ENCODE measurements at regions not wholly inside any gene's neighbourhood (a gene's known extent, or its start where the extent isn't known, plus 50 kb on each side); places are given as distances from the start of the nearest gene placed in this dataset.

GRCh38 chr5:153122403-153122802 lies 368.1 kb upstream of the GRIA1 start:
- intact Hi-C loops (cut with micrococcal nuclease): no loop called here
- no peaks in the 10 kb centered on the region for H3K4me1 Mint-ChIP-seq (ENCODE audit: low read depth)

GRCh38 chr5:153130296-153130695 lies 360.2 kb upstream of the GRIA1 start:
- H3K4me1 Mint-ChIP-seq (ENCODE audit: low read depth): no peaks in the 10 kb centered on the region
- H3K36me3 Mint-ChIP-seq (ENCODE audit: low read depth): no peaks in the 10 kb centered on the region
- H3K4me3 Mint-ChIP-seq: no peak overlapping the region
- H3K9me3 Mint-ChIP-seq: no peaks in the 10 kb centered on the region
- no peak overlapping the region for H3K27ac Mint-ChIP-seq
- no peaks in the 10 kb centered on the region for H3K27me3 Mint-ChIP-seq (ENCODE audit: insufficient read depth)
- intact Hi-C loops (cut with micrococcal nuclease): no loop called here
- no peak for DNase-seq (ENCODE audit: low spot score)

More at GRCh38 chr5:153122403-153122802, 368.1 kb upstream of the GRIA1 start:
- no peaks in the 10 kb centered on the region for H3K27me3 Mint-ChIP-seq (ENCODE audit: insufficient read depth)
- no peak overlapping the region for H3K4me3 Mint-ChIP-seq
- no peak overlapping the region for H3K27ac Mint-ChIP-seq
- no peak for DNase-seq (ENCODE audit: low spot score)
- H3K36me3 Mint-ChIP-seq (ENCODE audit: low read depth): no peaks in the 10 kb centered on the region
- H3K9me3 Mint-ChIP-seq: no peaks in the 10 kb centered on the region

- intact Hi-C loops (cut with micrococcal nuclease): no loop called here
- H3K36me3 Mint-ChIP-seq (ENCODE audit: low read depth): no peaks in the 10 kb centered on the region
- no peak for DNase-seq (ENCODE audit: low spot score)
- H3K27me3 Mint-ChIP-seq (ENCODE audit: insufficient read depth): no peaks in the 10 kb centered on the region
- no peak overlapping the region for H3K27ac Mint-ChIP-seq
- H3K4me3 Mint-ChIP-seq: no peak overlapping the region
- H3K9me3 Mint-ChIP-seq: no peaks in the 10 kb centered on the region
- H3K4me1 Mint-ChIP-seq (ENCODE audit: low read depth): no peaks in the 10 kb centered on the region
Measured at GRCh38 chr5:153135411-153135810, 355.1 kb upstream of the GRIA1 start.

- Mint-ChIP-seq H3K36me3 (ENCODE audit: low read depth) (no peaks in the 10 kb centered on the region), H3K4me1 (ENCODE audit: low read depth) (no peaks in the 10 kb centered on the region), H3K27me3 (ENCODE audit: insufficient read depth) (no peaks in the 10 kb centered on the region), H3K4me3 (no peak overlapping the region), H3K27ac (no peak overlapping the region), H3K9me3 (no peaks in the 10 kb centered on the region)
- DNase-seq (ENCODE audit: low spot score): no peak
- intact Hi-C loops (cut with micrococcal nuclease): no loop called here
Measured at GRCh38 chr5:153136910-153137614, 353.4 kb upstream of the GRIA1 start.

- no peaks in the 10 kb centered on the region for H3K36me3 Mint-ChIP-seq (ENCODE audit: low read depth)
- H3K27me3 Mint-ChIP-seq (ENCODE audit: insufficient read depth): peaks cover 3% of the 10 kb centered on the region
- peaks cover 13% of the 10 kb centered on the region for H3K9me3 Mint-ChIP-seq
- no peak for DNase-seq (ENCODE audit: low spot score)
- H3K27ac Mint-ChIP-seq: no peak overlapping the region
- H3K4me3 Mint-ChIP-seq: no peak overlapping the region
- intact Hi-C loops (cut with micrococcal nuclease): no loop called here
- H3K4me1 Mint-ChIP-seq (ENCODE audit: low read depth): no peaks in the 10 kb centered on the region
Measured at GRCh38 chr5:153147891-153148623, 342.4 kb upstream of the GRIA1 start.

GRCh38 chr5:153148624-153148976 lies 341.9 kb upstream of the GRIA1 start:
- Mint-ChIP-seq H3K4me3 (no peak overlapping the region), H3K27me3 (ENCODE audit: insufficient read depth) (peaks cover 3% of the 10 kb centered on the region), H3K9me3 (peaks cover 11% of the 10 kb centered on the region), H3K4me1 (ENCODE audit: low read depth) (no peaks in the 10 kb centered on the region), H3K27ac (no peak overlapping the region), H3K36me3 (ENCODE audit: low read depth) (no peaks in the 10 kb centered on the region)
- intact Hi-C loops (cut with micrococcal nuclease): no loop called here
- no peak for DNase-seq (ENCODE audit: low spot score)

GRCh38 chr5:153151558-153151957 lies 338.9 kb upstream of the GRIA1 start:
- H3K4me3 Mint-ChIP-seq: no peak overlapping the region
- intact Hi-C loops (cut with micrococcal nuclease): no loop called here
- no peaks in the 10 kb centered on the region for H3K4me1 Mint-ChIP-seq (ENCODE audit: low read depth)
- H3K27ac Mint-ChIP-seq: no peak overlapping the region
- no peak for DNase-seq (ENCODE audit: low spot score)
- no peaks in the 10 kb centered on the region for H3K9me3 Mint-ChIP-seq
- H3K27me3 Mint-ChIP-seq (ENCODE audit: insufficient read depth): peaks cover 3% of the 10 kb centered on the region
- H3K36me3 Mint-ChIP-seq (ENCODE audit: low read depth): no peaks in the 10 kb centered on the region

GRCh38 chr5:153153086-153153485 lies 337.4 kb upstream of the GRIA1 start:
- H3K4me1 Mint-ChIP-seq (ENCODE audit: low read depth): no peaks in the 10 kb centered on the region
- H3K4me3 Mint-ChIP-seq: no peak overlapping the region
- H3K27ac Mint-ChIP-seq: no peak overlapping the region
- peaks cover 3% of the 10 kb centered on the region for H3K27me3 Mint-ChIP-seq (ENCODE audit: insufficient read depth)
- H3K9me3 Mint-ChIP-seq: no peaks in the 10 kb centered on the region
- intact Hi-C loops (cut with micrococcal nuclease): no loop called here
- H3K36me3 Mint-ChIP-seq (ENCODE audit: low read depth): no peaks in the 10 kb centered on the region
- DNase-seq (ENCODE audit: low spot score): no peak

- Mint-ChIP-seq H3K27ac (no peak overlapping the region), H3K27me3 (ENCODE audit: insufficient read depth) (no peaks in the 10 kb centered on the region), H3K36me3 (ENCODE audit: low read depth) (no peaks in the 10 kb centered on the region), H3K4me3 (no peak overlapping the region), H3K9me3 (no peaks in the 10 kb centered on the region), H3K4me1 (ENCODE audit: low read depth) (no peaks in the 10 kb centered on the region)
- no peak for DNase-seq (ENCODE audit: low spot score)
- intact Hi-C loops (cut with micrococcal nuclease): no loop called here
Measured at GRCh38 chr5:153157156-153157555, 333.3 kb upstream of the GRIA1 start.

- no peaks in the 10 kb centered on the region for H3K36me3 Mint-ChIP-seq (ENCODE audit: low read depth)
Measured at GRCh38 chr5:153158608-153159007, 331.9 kb upstream of the GRIA1 start.

GRCh38 chr5:153159616-153160015 lies 330.9 kb upstream of the GRIA1 start:
- intact Hi-C loops (cut with micrococcal nuclease): no loop called here
- Mint-ChIP-seq H3K27me3 (ENCODE audit: insufficient read depth) (no peaks in the 10 kb centered on the region), H3K4me3 (no peak overlapping the region), H3K27ac (no peak overlapping the region), H3K9me3 (no peaks in the 10 kb centered on the region), H3K36me3 (ENCODE audit: low read depth) (no peaks in the 10 kb centered on the region), H3K4me1 (ENCODE audit: low read depth) (no peaks in the 10 kb centered on the region)
- no peak for DNase-seq (ENCODE audit: low spot score)

More at GRCh38 chr5:153158608-153159007, 331.9 kb upstream of the GRIA1 start:
- Mint-ChIP-seq H3K4me1 (ENCODE audit: low read depth) (no peaks in the 10 kb centered on the region), H3K27ac (no peak overlapping the region), H3K9me3 (no peaks in the 10 kb centered on the region), H3K27me3 (ENCODE audit: insufficient read depth) (no peaks in the 10 kb centered on the region), H3K4me3 (no peak overlapping the region)
- DNase-seq (ENCODE audit: low spot score): no peak
- intact Hi-C loops (cut with micrococcal nuclease): no loop called here

- H3K4me1 Mint-ChIP-seq (ENCODE audit: low read depth): no peaks in the 10 kb centered on the region
- no peaks in the 10 kb centered on the region for H3K27me3 Mint-ChIP-seq (ENCODE audit: insufficient read depth)
- intact Hi-C loops (cut with micrococcal nuclease): no loop called here
- no peak overlapping the region for H3K27ac Mint-ChIP-seq
- DNase-seq (ENCODE audit: low spot score): no peak
- no peak overlapping the region for H3K4me3 Mint-ChIP-seq
- H3K9me3 Mint-ChIP-seq: no peaks in the 10 kb centered on the region
- no peaks in the 10 kb centered on the region for H3K36me3 Mint-ChIP-seq (ENCODE audit: low read depth)
Measured at GRCh38 chr5:153168241-153168640, 322.2 kb upstream of the GRIA1 start.

- H3K36me3 Mint-ChIP-seq (ENCODE audit: low read depth): no peaks in the 10 kb centered on the region
- intact Hi-C loops (cut with micrococcal nuclease): no loop called here
- H3K27ac Mint-ChIP-seq: no peak overlapping the region
- H3K9me3 Mint-ChIP-seq: peaks cover 10% of the 10 kb centered on the region
- no peaks in the 10 kb centered on the region for H3K4me1 Mint-ChIP-seq (ENCODE audit: low read depth)
- H3K4me3 Mint-ChIP-seq: no peak overlapping the region
- H3K27me3 Mint-ChIP-seq (ENCODE audit: insufficient read depth): peaks cover 1% of the 10 kb centered on the region
- no peak for DNase-seq (ENCODE audit: low spot score)
Measured at GRCh38 chr5:153187503-153187902, 303.0 kb upstream of the GRIA1 start.
